Prostate gland (tissue), 2 donors: ENCODE measurements at regions not wholly inside any gene's neighbourhood (a gene's known extent, or its start where the extent isn't known, plus 50 kb on each side); places are given as distances from the start of the nearest gene placed in this dataset.

Experiments
- CTCF ChIP-seq, 4 experiments: fragments of 200-600 bp in 2 of 4; fragments of 450-650 bp in 2 of 4; sonication (generic) in 2 of 4; IDR thresholded peaks; 1 replicate in 3 of 4; 2 replicates in 1 of 4; pipeline ENCODE4 v1.5.1; 2016 to 2019; ENCODE audit warnings: antibody characterized with exemption in 4 of 4, mild to moderate bottlenecking in 2 of 4, moderate library complexity in 2 of 4
- POLR2AphosphoS5 ChIP-seq: sonication (generic); formaldehyde crosslinking; IDR thresholded peaks from one replicate; pipeline ENCODE4 v1.6.1; 2017; ENCODE audit warnings: antibody characterized with exemption

DNA sequence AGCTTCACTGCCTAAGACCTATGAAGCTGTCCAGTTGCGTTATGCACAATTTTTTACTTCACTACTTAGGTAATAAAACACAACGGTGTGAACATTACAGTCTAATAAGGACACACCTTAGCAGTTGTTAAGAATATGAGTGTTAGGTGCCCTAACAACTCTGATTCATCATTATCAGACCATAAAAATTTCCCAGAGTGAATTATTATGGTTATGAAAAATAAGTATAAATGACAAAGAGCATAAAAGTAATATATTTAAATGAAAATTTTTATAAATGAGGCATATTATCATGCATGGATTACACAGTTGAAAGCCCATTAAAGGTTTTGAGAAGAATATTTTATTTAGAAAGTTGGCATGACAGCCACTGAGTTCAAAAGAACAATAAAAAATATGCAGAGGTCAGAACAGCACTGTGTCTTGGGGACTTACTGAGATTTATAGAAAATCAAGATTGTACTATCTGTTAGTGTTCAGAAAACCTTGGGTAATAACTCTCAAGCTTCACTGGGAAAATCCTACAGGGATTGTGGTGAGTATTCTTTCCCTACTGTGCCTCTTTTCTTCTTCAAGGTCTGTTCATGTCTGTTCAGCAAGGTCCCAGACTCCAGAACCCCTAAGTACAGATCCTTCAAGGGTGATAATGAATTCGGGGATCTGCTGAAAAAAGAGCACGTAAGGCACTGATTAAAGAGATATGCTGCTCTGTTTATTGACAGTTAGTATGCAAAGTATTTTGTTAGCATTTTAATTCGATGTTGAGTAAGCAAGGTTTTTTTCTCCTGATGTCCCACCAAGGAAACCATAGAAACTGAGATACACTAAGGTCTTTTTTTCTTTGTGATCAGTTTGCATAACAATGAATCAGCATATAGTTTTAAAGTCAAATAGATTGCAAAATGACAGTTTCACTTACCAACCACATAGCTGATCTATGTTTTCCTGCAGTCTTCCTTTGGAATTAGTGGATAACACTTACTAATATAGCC, 250.0 kb downstream of the DSEL start:
- no peak for TF ChIP-seq POLR2AphosphoS5
- TF ChIP-seq CTCF (IDR thresholded peaks at IDR 0.05), result no peak
